ENCODE measurements at regions not wholly inside any gene's neighbourhood (a gene's known extent, or its start where the extent isn't known, plus 50 kb on each side); places are given as distances from the start of the nearest gene placed in this dataset.

DNA sequence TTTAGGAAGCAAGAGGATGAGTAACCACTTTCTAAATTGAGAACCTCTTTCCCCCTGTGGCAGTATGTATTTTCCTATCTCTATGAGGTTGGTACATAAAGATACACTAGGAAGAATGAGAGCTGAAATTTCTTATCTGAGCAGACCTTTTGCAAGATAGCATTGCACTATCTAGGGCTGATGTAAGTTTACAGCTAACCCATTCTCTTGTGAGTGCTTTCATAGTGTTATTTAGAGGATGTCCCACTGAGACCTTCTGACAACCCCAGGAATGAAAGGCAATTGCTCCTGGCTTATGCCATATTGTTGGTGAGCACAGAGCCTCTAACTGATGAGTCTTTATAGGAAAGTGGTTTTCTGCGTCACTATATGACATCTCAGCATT is 1209.3 kb upstream of the CDH6 start:
- no peak overlapping the region for H3K4me3 ChIP-seq (replicated peaks; ENCODE audit: insufficient read depth, low read length)
- TF ChIP-seq POLR2AphosphoS5 (IDR thresholded peaks at IDR 0.05; ENCODE audit: low read depth) (no peak), SPI1 (IDR thresholded peaks at IDR 0.05; ENCODE audit: borderline replicate concordance, low read depth) (no peak), GABPA (IDR thresholded peaks at IDR 0.05; ENCODE audit: low read depth) (no peak)
- TF ChIP-seq, protein P1, sequence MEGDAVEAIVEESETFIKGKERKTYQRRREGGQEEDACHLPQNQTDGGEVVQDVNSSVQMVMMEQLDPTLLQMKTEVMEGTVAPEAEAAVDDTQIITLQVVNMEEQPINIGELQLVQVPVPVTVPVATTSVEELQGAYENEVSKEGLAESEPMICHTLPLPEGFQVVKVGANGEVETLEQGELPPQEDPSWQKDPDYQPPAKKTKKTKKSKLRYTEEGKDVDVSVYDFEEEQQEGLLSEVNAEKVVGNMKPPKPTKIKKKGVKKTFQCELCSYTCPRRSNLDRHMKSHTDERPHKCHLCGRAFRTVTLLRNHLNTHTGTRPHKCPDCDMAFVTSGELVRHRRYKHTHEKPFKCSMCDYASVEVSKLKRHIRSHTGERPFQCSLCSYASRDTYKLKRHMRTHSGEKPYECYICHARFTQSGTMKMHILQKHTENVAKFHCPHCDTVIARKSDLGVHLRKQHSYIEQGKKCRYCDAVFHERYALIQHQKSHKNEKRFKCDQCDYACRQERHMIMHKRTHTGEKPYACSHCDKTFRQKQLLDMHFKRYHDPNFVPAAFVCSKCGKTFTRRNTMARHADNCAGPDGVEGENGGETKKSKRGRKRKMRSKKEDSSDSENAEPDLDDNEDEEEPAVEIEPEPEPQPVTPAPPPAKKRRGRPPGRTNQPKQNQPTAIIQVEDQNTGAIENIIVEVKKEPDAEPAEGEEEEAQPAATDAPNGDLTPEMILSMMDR (IDR thresholded peaks at IDR 0.05; ENCODE audit: insufficient read depth, low read length) = no peak
- TF ChIP-seq, protein P2, sequence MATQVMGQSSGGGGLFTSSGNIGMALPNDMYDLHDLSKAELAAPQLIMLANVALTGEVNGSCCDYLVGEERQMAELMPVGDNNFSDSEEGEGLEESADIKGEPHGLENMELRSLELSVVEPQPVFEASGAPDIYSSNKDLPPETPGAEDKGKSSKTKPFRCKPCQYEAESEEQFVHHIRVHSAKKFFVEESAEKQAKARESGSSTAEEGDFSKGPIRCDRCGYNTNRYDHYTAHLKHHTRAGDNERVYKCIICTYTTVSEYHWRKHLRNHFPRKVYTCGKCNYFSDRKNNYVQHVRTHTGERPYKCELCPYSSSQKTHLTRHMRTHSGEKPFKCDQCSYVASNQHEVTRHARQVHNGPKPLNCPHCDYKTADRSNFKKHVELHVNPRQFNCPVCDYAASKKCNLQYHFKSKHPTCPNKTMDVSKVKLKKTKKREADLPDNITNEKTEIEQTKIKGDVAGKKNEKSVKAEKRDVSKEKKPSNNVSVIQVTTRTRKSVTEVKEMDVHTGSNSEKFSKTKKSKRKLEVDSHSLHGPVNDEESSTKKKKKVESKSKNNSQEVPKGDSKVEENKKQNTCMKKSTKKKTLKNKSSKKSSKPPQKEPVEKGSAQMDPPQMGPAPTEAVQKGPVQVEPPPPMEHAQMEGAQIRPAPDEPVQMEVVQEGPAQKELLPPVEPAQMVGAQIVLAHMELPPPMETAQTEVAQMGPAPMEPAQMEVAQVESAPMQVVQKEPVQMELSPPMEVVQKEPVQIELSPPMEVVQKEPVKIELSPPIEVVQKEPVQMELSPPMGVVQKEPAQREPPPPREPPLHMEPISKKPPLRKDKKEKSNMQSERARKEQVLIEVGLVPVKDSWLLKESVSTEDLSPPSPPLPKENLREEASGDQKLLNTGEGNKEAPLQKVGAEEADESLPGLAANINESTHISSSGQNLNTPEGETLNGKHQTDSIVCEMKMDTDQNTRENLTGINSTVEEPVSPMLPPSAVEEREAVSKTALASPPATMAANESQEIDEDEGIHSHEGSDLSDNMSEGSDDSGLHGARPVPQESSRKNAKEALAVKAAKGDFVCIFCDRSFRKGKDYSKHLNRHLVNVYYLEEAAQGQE (IDR thresholded peaks at IDR 0.05; ENCODE audit: insufficient replicate concordance, low read depth) = no peak
- no peak overlapping the region for H3K27ac ChIP-seq (replicated peaks)
- DNase-seq (ENCODE audit: low read depth in 1 of 2, low spot score in 1 of 2) = no peak
- no peaks in the 10 kb centered on the region for H3K27me3 ChIP-seq (ENCODE audit: insufficient read depth, poor library complexity, severe bottlenecking)

DNA sequence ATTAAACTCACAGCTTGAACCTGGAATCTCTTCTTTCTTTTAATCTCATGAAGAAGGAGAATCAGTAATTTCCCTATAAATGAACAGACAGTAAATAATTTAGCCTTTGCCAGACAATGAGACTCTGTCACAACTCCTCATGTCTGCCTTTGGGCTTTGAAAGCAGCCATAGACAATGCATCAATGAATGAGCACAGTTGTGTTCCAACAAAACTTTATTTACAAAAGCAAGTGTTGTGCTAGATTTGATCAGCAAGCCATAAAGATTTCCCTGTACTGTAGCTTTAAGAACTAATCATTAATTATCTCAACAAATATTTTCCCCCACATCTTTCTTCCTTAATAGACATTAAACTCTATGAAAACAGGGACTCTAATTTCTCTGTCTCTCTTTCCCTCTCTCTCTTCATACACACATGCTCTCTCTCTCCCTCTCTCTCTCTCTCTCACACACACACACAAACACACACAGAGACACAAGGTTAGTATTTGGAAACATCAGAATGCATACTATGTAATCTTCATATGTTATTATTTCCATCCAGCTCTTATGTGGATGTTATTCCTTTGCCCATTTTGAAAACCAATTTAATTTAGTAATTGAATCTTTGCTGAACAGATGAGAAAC is 1209.8 kb upstream of the CDH6 start:
- DNase-seq (ENCODE audit: low read depth in 1 of 2, low spot score in 1 of 2) = no peak
- Histone ChIP-seq H3K4me3 (replicated peaks; ENCODE audit: insufficient read depth, low read length) (no peak overlapping the region), H3K27me3 (ENCODE audit: insufficient read depth, poor library complexity, severe bottlenecking) (no peaks in the 10 kb centered on the region), H3K27ac (replicated peaks) (no peak overlapping the region)
- TF ChIP-seq POLR2AphosphoS5 (IDR thresholded peaks at IDR 0.05; ENCODE audit: low read depth) = no peak
- TF ChIP-seq, protein P2 (IDR thresholded peaks at IDR 0.05; ENCODE audit: insufficient replicate concordance, low read depth) = no peak
- TF ChIP-seq, protein P1 (IDR thresholded peaks at IDR 0.05; ENCODE audit: insufficient read depth, low read length) = no peak

- H3K27me3 ChIP-seq (ENCODE audit: insufficient read depth, poor library complexity, severe bottlenecking) = no peaks in the 10 kb centered on the region
- no peak overlapping the region for H3K27ac ChIP-seq (replicated peaks)
Observed at GRCh38 chr5:29982457-29982856, 1211.0 kb upstream of the CDH6 start.

More at GRCh38 chr5:29982457-29982856, 1211.0 kb upstream of the CDH6 start:
- no peak for DNase-seq (ENCODE audit: low read depth in 1 of 2, low spot score in 1 of 2)
- no peak overlapping the region for H3K4me3 ChIP-seq (replicated peaks; ENCODE audit: insufficient read depth, low read length)
- no peak for TF ChIP-seq GABPA (IDR thresholded peaks at IDR 0.05; ENCODE audit: low read depth)
- TF ChIP-seq, protein P2 (IDR thresholded peaks at IDR 0.05; ENCODE audit: insufficient replicate concordance, low read depth) = no peak
- no peak for TF ChIP-seq POLR2AphosphoS5 (IDR thresholded peaks at IDR 0.05; ENCODE audit: low read depth)
- TF ChIP-seq, protein P1 (IDR thresholded peaks at IDR 0.05; ENCODE audit: insufficient read depth, low read length) = no peak
- TF ChIP-seq SPI1 (IDR thresholded peaks at IDR 0.05; ENCODE audit: borderline replicate concordance, low read depth) = no peak

All from HL-60 (cell line).